OCI-LY3 (cell line): ENCODE measurements at regions not wholly inside any gene's neighbourhood (a gene's known extent, or its start where the extent isn't known, plus 50 kb on each side); places are given as distances from the start of the nearest gene placed in this dataset.

ENCODE experiments used
- CTCF ChIP-seq: fragments of 200-600, 300-600 bp; sonication (generic); IDR thresholded peaks from 2 replicates; pipeline ENCODE4 v1.5.1; 2014; ENCODE audit warnings: antibody characterized with exemption, low read length, low read depth
- EZH2phosphoT487 ChIP-seq: fragments of 200-600 bp; shearing (Covaris generic); IDR thresholded peaks from 2 replicates; pipeline ENCODE4 v1.6.1; 2018; ENCODE audit warnings: antibody characterized with exemption, mixed run types, low read depth

GRCh38 chr1:87955038-87955437 lies 626.4 kb downstream of the LMO4 start:
- TF ChIP-seq CTCF (no peak), EZH2phosphoT487 (no peak)
